ENCODE measurements at regions not wholly inside any gene's neighbourhood (a gene's known extent, or its start where the extent isn't known, plus 50 kb on each side); places are given as distances from the start of the nearest gene placed in this dataset.

DNA sequence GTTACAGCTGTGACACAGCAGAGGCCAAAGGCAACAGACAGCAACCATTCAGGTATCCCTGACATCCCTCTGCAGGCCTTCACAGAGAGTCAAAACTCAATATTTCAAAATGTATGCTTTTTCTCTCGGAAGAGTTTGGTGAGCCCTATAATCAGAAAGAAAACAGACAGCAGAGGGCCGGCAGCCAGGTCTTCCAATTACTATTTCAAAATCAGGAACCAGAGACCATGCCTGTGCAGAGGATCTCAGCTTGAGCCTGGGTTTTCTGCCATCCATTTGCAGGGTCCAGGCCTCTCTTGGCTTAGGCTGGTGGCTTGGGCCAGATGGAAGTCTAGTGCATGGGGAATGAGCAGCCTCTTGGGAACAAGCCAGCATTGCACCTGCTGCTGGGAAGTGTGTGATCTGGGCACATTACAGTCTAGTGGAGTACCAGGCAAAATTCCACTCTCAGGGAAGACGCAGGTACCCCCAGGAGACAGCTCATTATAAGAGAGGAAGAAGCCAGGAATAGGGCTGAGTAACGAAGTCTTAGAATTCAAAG is 231.3 kb downstream of the ENC1 start:
- no peak for TF ChIP-seq CTCF (conservative IDR thresholded peaks at IDR 0.05; ENCODE audit: low read depth in 2 of 2)
- TF ChIP-seq EZH2 (IDR thresholded peaks at IDR 0.05; ENCODE audit: low read depth, unreplicated experiment) = no peak
- TF ChIP-seq, protein P1, sequence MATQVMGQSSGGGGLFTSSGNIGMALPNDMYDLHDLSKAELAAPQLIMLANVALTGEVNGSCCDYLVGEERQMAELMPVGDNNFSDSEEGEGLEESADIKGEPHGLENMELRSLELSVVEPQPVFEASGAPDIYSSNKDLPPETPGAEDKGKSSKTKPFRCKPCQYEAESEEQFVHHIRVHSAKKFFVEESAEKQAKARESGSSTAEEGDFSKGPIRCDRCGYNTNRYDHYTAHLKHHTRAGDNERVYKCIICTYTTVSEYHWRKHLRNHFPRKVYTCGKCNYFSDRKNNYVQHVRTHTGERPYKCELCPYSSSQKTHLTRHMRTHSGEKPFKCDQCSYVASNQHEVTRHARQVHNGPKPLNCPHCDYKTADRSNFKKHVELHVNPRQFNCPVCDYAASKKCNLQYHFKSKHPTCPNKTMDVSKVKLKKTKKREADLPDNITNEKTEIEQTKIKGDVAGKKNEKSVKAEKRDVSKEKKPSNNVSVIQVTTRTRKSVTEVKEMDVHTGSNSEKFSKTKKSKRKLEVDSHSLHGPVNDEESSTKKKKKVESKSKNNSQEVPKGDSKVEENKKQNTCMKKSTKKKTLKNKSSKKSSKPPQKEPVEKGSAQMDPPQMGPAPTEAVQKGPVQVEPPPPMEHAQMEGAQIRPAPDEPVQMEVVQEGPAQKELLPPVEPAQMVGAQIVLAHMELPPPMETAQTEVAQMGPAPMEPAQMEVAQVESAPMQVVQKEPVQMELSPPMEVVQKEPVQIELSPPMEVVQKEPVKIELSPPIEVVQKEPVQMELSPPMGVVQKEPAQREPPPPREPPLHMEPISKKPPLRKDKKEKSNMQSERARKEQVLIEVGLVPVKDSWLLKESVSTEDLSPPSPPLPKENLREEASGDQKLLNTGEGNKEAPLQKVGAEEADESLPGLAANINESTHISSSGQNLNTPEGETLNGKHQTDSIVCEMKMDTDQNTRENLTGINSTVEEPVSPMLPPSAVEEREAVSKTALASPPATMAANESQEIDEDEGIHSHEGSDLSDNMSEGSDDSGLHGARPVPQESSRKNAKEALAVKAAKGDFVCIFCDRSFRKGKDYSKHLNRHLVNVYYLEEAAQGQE (IDR thresholded peaks at IDR 0.05; ENCODE audit: unreplicated experiment) = no peak
- no peak for TF ChIP-seq POLR2AphosphoS5 (IDR thresholded peaks at IDR 0.05; ENCODE audit: low read depth)
- TF ChIP-seq JUNB (IDR thresholded peaks at IDR 0.05; ENCODE audit: unreplicated experiment) = no peak
- no peak for TF ChIP-seq EZH2phosphoT487 (IDR thresholded peaks at IDR 0.05; ENCODE audit: unreplicated experiment)
- TF ChIP-seq ZNF331 (CRISPR knock-in tag; IDR thresholded peaks at IDR 0.05; ENCODE audit: low read depth) = no peak

Measured in GM23338 (cell line).